Common myeloid progenitor, CD34-positive (primary cell): ENCODE measurements at regions not wholly inside any gene's neighbourhood (a gene's known extent, or its start where the extent isn't known, plus 50 kb on each side); places are given as distances from the start of the nearest gene placed in this dataset.
"Not testable (repeated sequence)": the region's sequence is repeated elsewhere in the genome, so short reads cannot be mapped to it uniquely, and the experiment has no call there.

Experiments
- CTCF ChIA-PET: fragments of 350-600 bp; sonication (Branson Sonifier 250); formaldehyde crosslinking; loops from one replicate; lab custom pipeline; 2021; ENCODE audit warnings: antibody characterized with exemption; lab: Charles Lee
- POLR2A ChIA-PET: fragments of 350-600 bp; sonication (Branson Sonifier 250); formaldehyde crosslinking; loops from one replicate; lab custom pipeline; 2021; ENCODE audit warnings: antibody characterized with exemption; lab: Charles Lee
- DNase-seq, 3 donors: peaks; one replicate each; pipeline versions ENCODE4 v3.0.0 to v3.0.0-alpha.2; 2013
- H3K27ac ChIP-seq, 2 experiments: 1 replicate in 1 of 2; 2 replicates in 1 of 2; pipeline ENCODE4 v1.7.0; 2013; ENCODE audit warnings: inconsistent platforms in 2 of 2, low read length in 2 of 2, mild to moderate bottlenecking in 2 of 2, low read depth in 1 of 2, moderate library complexity in 1 of 2; ENCODE audit not compliant: severe bottlenecking in 2 of 2, insufficient read depth in 1 of 2, poor library complexity in 1 of 2
- H3K27me3 ChIP-seq, 5 experiments: replicated peaks in 2 of 5; 1 replicate in 3 of 5; 2 replicates in 2 of 5; pipeline versions ENCODE4 v1.6.1 to v1.7.0; 2013; ENCODE audit warnings: low read length in 4 of 5, mild to moderate bottlenecking in 2 of 5, moderate library complexity in 2 of 5, inconsistent platforms in 1 of 5; ENCODE audit not compliant: insufficient read depth in 5 of 5, control insufficient read depth in 4 of 5
- H3K36me3 ChIP-seq, 4 experiments: 1 replicate in 2 of 4; 2 replicates in 2 of 4; pipeline versions ENCODE4 v1.6.1 to v1.7.0; 2013; ENCODE audit warnings: low read length in 3 of 4, control low read depth in 1 of 4, mild to moderate bottlenecking in 1 of 4; ENCODE audit not compliant: control insufficient read depth in 4 of 4, insufficient read depth in 4 of 4
- H3K4me1 ChIP-seq, 4 experiments: 1 replicate in 3 of 4; 2 replicates in 1 of 4; pipeline versions ENCODE4 v1.6.1 to v1.7.1; 2013; ENCODE audit warnings: low read length in 3 of 4, mild to moderate bottlenecking in 3 of 4, control low read depth in 1 of 4, inconsistent platforms in 1 of 4, moderate library complexity in 1 of 4; ENCODE audit not compliant: control insufficient read depth in 4 of 4, insufficient read depth in 4 of 4; ENCODE audit errors: control extremely low read depth in 1 of 4
- H3K4me3 ChIP-seq, 7 experiments: 1 replicate in 4 of 7; 2 replicates in 3 of 7; pipeline versions ENCODE4 v1.5.1 to v1.7.0; 2013; ENCODE audit warnings: mild to moderate bottlenecking in 7 of 7, low read length in 6 of 7, moderate library complexity in 6 of 7, inconsistent platforms in 2 of 7, low read depth in 2 of 7, control low read depth in 1 of 7; ENCODE audit not compliant: insufficient read depth in 4 of 7, control insufficient read depth in 1 of 7; ENCODE audit errors: extremely low read depth in 1 of 7
- H3K9me3 ChIP-seq, 5 experiments: 1 replicate in 4 of 5; 2 replicates in 1 of 5; pipeline versions ENCODE4 v1.6.1 to v1.7.1; 2013; ENCODE audit warnings: low read length in 4 of 5, mild to moderate bottlenecking in 2 of 5, inconsistent platforms in 1 of 5, low read depth in 1 of 5, moderate library complexity in 1 of 5; ENCODE audit not compliant: control insufficient read depth in 4 of 5, insufficient read depth in 2 of 5; ENCODE audit errors: control extremely low read depth in 1 of 5
- WGBS: methylation state at CpG from one replicate; pipeline ENCODE4 v1.1.5; 2013; ENCODE audit not compliant: insufficient coverage; 5-methylcytosine and 5-hydroxymethylcytosine counted together

DNA sequence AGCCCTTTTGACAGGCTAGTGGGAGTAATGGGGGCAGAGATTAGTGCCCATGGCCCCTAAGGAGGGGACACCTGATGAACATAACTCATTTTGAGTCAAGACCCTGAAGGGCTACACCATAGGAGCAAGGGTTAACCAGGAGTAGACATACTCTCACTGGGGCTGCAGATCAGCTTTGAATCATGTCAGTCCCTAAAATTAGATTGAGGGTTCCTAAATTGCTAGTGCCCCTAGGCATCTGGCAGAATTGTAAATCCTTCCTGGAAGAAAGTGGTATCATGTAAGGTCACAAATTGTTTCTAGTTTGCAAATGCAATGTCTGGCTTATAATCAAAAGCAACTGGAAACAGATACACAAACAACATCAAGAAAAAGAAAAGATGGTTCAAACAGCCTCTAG, 52.1 kb upstream of the LRRC37A2 start:
- DNase-seq, CTCF ChIA-PET, H3K4me1 ChIP-seq: not testable (repeated sequence)

DNA sequence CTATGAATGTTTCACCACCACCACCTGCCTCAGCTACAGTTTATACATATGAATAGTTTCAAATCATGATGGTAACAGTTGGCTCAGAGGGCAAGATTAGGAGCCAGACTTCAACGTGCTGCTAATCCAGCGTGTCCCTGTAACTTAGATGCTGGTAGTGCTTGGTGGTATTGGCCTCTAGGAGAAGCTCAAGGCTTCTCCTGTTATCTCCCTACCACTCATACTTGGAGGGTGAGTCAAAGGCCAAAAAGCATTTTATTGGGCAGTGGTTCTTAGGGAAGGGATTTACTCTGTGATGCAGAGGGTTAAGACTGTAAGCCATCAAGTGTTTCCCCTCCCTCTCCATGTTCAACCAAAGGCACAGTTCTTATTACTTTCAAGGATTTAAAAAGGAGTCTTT, 57.2 kb upstream of the LRRC37A2 start:
- H3K27me3 ChIP-seq, H3K4me3 ChIP-seq, H3K36me3 ChIP-seq, DNase-seq, CTCF ChIA-PET, H3K4me1 ChIP-seq, H3K9me3 ChIP-seq, H3K27ac ChIP-seq, POLR2A ChIA-PET: not testable (repeated sequence)
- no CpG with 5 or more reads among the region's 2 CpGs for WGBS

More for the DNA sequence above, 52.1 kb upstream of the LRRC37A2 start:
- H3K27ac ChIP-seq, H3K4me3 ChIP-seq, H3K27me3 ChIP-seq, H3K9me3 ChIP-seq, POLR2A ChIA-PET, H3K36me3 ChIP-seq: not testable (repeated sequence)

DNA sequence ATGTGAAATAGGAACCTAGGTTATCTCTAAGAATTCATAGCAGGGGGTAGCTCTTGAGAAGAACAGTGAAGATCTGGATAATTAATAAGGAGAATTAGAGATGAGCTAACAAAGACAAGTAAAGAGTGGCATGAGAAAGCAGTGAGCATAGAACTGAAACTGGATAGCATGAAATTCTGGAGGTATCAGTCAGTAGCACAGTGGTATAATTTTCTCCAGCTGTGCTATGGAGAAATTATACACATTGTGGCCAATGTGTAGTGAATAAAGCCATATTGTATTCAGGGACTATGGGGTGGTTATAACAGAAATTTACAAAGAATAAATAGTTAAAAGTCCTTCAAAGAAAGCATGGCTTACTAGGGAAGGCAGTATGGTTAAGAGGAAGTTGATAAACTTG, 57.7 kb upstream of the LRRC37A2 start:
- H3K27ac ChIP-seq, POLR2A ChIA-PET, H3K9me3 ChIP-seq, H3K4me1 ChIP-seq, DNase-seq, H3K36me3 ChIP-seq, H3K4me3 ChIP-seq, H3K27me3 ChIP-seq, CTCF ChIA-PET: not testable (repeated sequence)

DNA sequence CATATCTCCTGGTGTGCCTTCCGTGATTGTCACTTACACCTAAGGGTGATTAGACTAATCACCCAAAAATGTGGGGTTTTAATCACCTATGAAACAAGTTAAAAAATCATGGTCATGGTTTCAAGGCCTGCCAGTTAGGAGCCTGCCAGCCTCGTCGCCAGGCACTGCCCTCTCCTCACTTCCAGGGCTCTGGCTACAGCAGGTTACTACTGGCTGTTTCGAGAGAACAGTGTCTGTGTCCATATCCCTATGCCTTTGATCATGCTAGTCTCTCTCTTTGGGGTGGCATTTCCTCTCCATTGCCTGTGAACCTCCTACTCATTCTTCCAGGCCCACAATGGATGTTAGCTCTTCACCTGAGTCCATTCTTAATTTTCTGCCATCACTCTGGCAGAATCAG, 59.2 kb upstream of the LRRC37A2 start:
- no CpG with 5 or more reads among the region's 4 CpGs for WGBS
- H3K4me3 ChIP-seq, DNase-seq, H3K27ac ChIP-seq, H3K4me1 ChIP-seq, H3K36me3 ChIP-seq, POLR2A ChIA-PET, H3K27me3 ChIP-seq, CTCF ChIA-PET, H3K9me3 ChIP-seq: not testable (repeated sequence)

DNA sequence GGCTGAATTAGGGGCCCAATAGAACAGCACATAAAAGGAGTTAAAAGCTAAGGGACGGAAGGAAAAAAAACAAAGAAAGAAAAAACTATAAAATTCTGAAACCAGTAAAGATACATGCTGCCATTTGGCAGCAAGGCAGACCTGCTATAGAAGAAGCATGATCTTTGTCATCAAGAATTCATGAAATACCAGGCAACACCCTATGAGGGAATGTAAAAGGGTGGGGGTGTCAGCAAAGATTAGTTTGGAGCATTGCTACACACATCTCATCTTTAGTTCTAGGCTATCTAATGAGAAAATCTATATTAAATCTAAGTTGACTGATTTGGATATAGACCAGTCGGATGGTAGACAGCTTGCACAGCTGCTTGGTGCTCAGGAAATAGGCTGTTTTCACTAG, 66.4 kb upstream of the LRRC37A2 start:
- DNase-seq, POLR2A ChIA-PET, H3K36me3 ChIP-seq, H3K4me1 ChIP-seq, H3K27me3 ChIP-seq, H3K9me3 ChIP-seq, H3K4me3 ChIP-seq, H3K27ac ChIP-seq, CTCF ChIA-PET: not testable (repeated sequence)
- no CpG with 5 or more reads among the region's 2 CpGs for WGBS

DNA sequence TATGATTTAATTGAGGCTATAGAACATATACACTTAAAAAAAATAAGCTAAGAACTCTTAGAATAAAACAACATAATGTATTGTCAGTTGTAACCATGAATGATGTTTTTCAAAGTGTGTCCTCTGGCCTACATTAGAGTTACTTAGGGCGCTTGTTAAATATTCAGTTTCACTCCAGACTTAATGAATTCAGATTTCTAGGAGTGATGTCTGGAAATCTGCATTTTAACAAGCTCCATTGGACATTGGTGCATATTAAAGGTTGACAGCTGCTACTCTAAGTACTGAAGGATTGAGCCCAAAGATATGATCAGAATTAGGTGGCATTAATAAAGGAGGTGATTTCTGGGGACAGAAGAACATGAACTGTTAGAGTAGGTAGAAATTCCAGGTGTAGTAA, 66.9 kb upstream of the LRRC37A2 start:
- no CpG with 5 or more reads among the region's 1 CpG for WGBS
- H3K9me3 ChIP-seq, H3K27me3 ChIP-seq, CTCF ChIA-PET, H3K27ac ChIP-seq, DNase-seq, POLR2A ChIA-PET, H3K4me3 ChIP-seq, H3K4me1 ChIP-seq, H3K36me3 ChIP-seq: not testable (repeated sequence)

DNA sequence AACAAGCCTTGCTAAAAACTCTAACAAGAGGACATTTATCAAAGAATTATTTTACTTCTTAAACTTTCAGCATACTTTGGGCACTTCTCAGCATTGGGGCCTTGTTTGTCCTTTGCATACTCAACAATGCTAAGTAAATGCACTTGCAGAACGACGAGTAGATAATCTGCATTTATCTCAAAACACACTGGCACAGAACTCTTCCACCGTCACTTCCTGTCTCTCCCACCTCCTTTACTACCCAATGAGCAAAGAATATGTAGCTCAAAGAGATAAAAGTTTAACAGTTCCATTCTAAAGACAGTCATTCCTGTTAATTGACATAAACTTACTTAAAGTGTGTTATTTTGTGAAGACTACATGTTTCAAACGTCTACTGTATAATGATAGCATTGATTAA, 70.1 kb upstream of the LRRC37A2 start:
- POLR2A ChIA-PET, CTCF ChIA-PET, DNase-seq, H3K4me1 ChIP-seq, H3K4me3 ChIP-seq, H3K9me3 ChIP-seq, H3K27me3 ChIP-seq, H3K27ac ChIP-seq, H3K36me3 ChIP-seq: not testable (repeated sequence)
- no CpG with 5 or more reads among the region's 4 CpGs for WGBS

DNA sequence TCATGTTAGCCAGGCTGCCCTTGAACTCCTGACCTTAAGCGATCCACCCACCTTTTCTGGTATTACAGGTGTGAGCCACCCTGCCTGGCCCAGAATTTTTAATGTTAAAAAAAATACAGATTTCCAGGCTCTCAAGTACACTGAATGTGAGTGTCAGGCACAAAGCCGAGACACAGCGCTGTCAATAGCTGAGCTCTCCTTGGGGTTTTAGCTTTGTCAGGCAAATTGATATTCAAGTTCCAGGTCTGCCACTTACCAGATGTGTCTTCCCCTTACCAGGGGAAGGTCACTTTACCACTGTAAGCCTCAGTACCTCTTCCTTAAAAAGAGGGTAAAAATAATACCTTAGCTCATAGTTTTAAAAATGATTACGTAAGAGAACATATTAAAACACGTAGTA, 71.6 kb upstream of the LRRC37A2 start:
- CTCF ChIA-PET, DNase-seq, H3K27ac ChIP-seq, H3K4me3 ChIP-seq, POLR2A ChIA-PET, H3K4me1 ChIP-seq, H3K27me3 ChIP-seq, H3K36me3 ChIP-seq, H3K9me3 ChIP-seq: not testable (repeated sequence)
- no CpG with 5 or more reads among the region's 5 CpGs for WGBS
